ENCODE measurements at regions not wholly inside any gene's neighbourhood (a gene's known extent, or its start where the extent isn't known, plus 50 kb on each side); places are given as distances from the start of the nearest gene placed in this dataset.

- TF ChIP-seq, protein P1, sequence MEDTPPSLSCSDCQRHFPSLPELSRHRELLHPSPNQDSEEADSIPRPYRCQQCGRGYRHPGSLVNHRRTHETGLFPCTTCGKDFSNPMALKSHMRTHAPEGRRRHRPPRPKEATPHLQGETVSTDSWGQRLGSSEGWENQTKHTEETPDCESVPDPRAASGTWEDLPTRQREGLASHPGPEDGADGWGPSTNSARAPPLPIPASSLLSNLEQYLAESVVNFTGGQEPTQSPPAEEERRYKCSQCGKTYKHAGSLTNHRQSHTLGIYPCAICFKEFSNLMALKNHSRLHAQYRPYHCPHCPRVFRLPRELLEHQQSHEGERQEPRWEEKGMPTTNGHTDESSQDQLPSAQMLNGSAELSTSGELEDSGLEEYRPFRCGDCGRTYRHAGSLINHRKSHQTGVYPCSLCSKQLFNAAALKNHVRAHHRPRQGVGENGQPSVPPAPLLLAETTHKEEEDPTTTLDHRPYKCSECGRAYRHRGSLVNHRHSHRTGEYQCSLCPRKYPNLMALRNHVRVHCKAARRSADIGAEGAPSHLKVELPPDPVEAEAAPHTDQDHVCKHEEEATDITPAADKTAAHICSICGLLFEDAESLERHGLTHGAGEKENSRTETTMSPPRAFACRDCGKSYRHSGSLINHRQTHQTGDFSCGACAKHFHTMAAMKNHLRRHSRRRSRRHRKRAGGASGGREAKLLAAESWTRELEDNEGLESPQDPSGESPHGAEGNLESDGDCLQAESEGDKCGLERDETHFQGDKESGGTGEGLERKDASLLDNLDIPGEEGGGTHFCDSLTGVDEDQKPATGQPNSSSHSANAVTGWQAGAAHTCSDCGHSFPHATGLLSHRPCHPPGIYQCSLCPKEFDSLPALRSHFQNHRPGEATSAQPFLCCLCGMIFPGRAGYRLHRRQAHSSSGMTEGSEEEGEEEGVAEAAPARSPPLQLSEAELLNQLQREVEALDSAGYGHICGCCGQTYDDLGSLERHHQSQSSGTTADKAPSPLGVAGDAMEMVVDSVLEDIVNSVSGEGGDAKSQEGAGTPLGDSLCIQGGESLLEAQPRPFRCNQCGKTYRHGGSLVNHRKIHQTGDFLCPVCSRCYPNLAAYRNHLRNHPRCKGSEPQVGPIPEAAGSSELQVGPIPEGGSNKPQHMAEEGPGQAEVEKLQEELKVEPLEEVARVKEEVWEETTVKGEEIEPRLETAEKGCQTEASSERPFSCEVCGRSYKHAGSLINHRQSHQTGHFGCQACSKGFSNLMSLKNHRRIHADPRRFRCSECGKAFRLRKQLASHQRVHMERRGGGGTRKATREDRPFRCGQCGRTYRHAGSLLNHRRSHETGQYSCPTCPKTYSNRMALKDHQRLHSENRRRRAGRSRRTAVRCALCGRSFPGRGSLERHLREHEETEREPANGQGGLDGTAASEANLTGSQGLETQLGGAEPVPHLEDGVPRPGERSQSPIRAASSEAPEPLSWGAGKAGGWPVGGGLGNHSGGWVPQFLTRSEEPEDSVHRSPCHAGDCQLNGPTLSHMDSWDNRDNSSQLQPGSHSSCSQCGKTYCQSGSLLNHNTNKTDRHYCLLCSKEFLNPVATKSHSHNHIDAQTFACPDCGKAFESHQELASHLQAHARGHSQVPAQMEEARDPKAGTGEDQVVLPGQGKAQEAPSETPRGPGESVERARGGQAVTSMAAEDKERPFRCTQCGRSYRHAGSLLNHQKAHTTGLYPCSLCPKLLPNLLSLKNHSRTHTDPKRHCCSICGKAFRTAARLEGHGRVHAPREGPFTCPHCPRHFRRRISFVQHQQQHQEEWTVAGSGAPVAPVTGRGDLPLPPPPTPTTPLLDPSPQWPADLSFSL (CRISPR knock-in tag; IDR thresholded peaks at IDR 0.05): 0 out of 2 replicates have a peak, but pooled peaks have one; percentile 48
- TF ChIP-seq TCF7 (IDR thresholded peaks at IDR 0.05; ENCODE audit: low read depth) (peak; percentile 29; the same call in 1 of the 2 replicates), STAG1 (CRISPR knock-in tag; IDR thresholded peaks at IDR 0.05) (0 out of 2 replicates have a peak, but pooled peaks have one; percentile 18), GATA4 (IDR thresholded peaks at IDR 0.05; ENCODE audit: borderline replicate concordance, low read depth) (no peak), ZNF362 (CRISPR knock-in tag; IDR thresholded peaks at IDR 0.05; ENCODE audit: borderline replicate concordance) (peak; percentile 47; the same call in 1 of the 2 replicates), MIER2 (CRISPR knock-in tag; IDR thresholded peaks at IDR 0.05) (peak; percentile 66), ELF3 (CRISPR knock-in tag; IDR thresholded peaks at IDR 0.05) (peak; percentile 55; the same call in 1 of the 2 replicates), CREM (IDR thresholded peaks at IDR 0.05) (peak; percentile 56; the same call in 1 of the 2 replicates), CREM (CRISPR knock-in tag; IDR thresholded peaks at IDR 0.05) (no peak), BCL6 (CRISPR knock-in tag; IDR thresholded peaks at IDR 0.05) (peak; percentile 77), NCOA2 (CRISPR knock-in tag; IDR thresholded peaks at IDR 0.05) (peak; percentile 85), JUN (CRISPR knock-in tag; IDR thresholded peaks at IDR 0.05) (no peak), NFKBIZ (CRISPR knock-in tag; IDR thresholded peaks at IDR 0.05) (0 out of 2 replicates have a peak, but pooled peaks have one; percentile 47), ZNF124 (CRISPR knock-in tag; IDR thresholded peaks at IDR 0.05) (peak; percentile 35; the same call in 1 of the 2 replicates), CBX5 (CRISPR knock-in tag; IDR thresholded peaks at IDR 0.05; ENCODE audit: borderline replicate concordance) (0 out of 2 replicates have a peak, but pooled peaks have one; percentile 21), HOXD1 (CRISPR knock-in tag; IDR thresholded peaks at IDR 0.05) (no peak)
- TF ChIP-seq, protein P2, sequence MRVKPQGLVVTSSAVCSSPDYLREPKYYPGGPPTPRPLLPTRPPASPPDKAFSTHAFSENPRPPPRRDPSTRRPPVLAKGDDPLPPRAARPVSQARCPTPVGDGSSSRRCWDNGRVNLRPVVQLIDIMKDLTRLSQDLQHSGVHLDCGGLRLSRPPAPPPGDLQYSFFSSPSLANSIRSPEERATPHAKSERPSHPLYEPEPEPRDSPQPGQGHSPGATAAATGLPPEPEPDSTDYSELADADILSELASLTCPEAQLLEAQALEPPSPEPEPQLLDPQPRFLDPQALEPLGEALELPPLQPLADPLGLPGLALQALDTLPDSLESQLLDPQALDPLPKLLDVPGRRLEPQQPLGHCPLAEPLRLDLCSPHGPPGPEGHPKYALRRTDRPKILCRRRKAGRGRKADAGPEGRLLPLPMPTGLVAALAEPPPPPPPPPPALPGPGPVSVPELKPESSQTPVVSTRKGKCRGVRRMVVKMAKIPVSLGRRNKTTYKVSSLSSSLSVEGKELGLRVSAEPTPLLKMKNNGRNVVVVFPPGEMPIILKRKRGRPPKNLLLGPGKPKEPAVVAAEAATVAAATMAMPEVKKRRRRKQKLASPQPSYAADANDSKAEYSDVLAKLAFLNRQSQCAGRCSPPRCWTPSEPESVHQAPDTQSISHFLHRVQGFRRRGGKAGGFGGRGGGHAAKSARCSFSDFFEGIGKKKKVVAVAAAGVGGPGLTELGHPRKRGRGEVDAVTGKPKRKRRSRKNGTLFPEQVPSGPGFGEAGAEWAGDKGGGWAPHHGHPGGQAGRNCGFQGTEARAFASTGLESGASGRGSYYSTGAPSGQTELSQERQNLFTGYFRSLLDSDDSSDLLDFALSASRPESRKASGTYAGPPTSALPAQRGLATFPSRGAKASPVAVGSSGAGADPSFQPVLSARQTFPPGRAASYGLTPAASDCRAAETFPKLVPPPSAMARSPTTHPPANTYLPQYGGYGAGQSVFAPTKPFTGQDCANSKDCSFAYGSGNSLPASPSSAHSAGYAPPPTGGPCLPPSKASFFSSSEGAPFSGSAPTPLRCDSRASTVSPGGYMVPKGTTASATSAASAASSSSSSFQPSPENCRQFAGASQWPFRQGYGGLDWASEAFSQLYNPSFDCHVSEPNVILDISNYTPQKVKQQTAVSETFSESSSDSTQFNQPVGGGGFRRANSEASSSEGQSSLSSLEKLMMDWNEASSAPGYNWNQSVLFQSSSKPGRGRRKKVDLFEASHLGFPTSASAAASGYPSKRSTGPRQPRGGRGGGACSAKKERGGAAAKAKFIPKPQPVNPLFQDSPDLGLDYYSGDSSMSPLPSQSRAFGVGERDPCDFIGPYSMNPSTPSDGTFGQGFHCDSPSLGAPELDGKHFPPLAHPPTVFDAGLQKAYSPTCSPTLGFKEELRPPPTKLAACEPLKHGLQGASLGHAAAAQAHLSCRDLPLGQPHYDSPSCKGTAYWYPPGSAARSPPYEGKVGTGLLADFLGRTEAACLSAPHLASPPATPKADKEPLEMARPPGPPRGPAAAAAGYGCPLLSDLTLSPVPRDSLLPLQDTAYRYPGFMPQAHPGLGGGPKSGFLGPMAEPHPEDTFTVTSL (CRISPR knock-in tag; IDR thresholded peaks at IDR 0.05; ENCODE audit: borderline replicate concordance): peak; percentile 45; the same call in 1 of the 2 replicates
Observed at GRCh38 chr3:177615015-177615414, 417.7 kb upstream of the TBL1XR1 start (continued).
